A549 (cell line): ENCODE measurements at regions not wholly inside any gene's neighbourhood (a gene's known extent, or its start where the extent isn't known, plus 50 kb on each side); places are given as distances from the start of the nearest gene placed in this dataset.

ENCODE experiments used
- BCL3 ChIP-seq: fragments of >200 bp; sonication (Bioruptor Twin); formaldehyde crosslinking; IDR thresholded peaks from 3 replicates; pipeline ENCODE4 v1.6.1; 2016
- CBX2 ChIP-seq: fragments of 200-600 bp; sonication (generic); IDR thresholded peaks from 2 replicates; pipeline ENCODE4 v1.6.1; 2016; ENCODE audit warnings: low read depth, mild to moderate bottlenecking, borderline replicate concordance
- CTCF ChIP-seq: fragments of >200 bp; sonication (Bioruptor Twin); formaldehyde crosslinking; IDR thresholded peaks from 3 replicates; pipeline ENCODE4 v1.5.1; 2016
- EP300 ChIP-seq, 2 experiments: fragments of >200 bp; sonication (Bioruptor Twin); formaldehyde crosslinking; IDR thresholded peaks; 2 replicates in 1 of 2; 3 replicates in 1 of 2; pipeline ENCODE4 v1.6.1; 2016 to 2017
- JUNB ChIP-seq: fragments of >200 bp; sonication (Bioruptor Twin); formaldehyde crosslinking; IDR thresholded peaks from 2 replicates; pipeline ENCODE4 v1.6.1; 2016
- KDM1A ChIP-seq: fragments of 200-600 bp; sonication (generic); IDR thresholded peaks from 2 replicates; pipeline ENCODE4 v1.6.1; 2016; ENCODE audit warnings: low read depth, mild to moderate bottlenecking
- MAFK ChIP-seq: fragments of 450-650 bp; IDR thresholded peaks from 2 replicates; pipeline ENCODE4 v1.6.1; 2014; ENCODE audit not compliant: partially characterized antibody
- PBX3 ChIP-seq: IDR thresholded peaks from 2 replicates; pipeline ENCODE4 v1.6.1; 2012
- POLR2A ChIP-seq: IDR thresholded peaks from 2 replicates; pipeline ENCODE4 v1.6.1; 2012; ENCODE audit warnings: mild to moderate bottlenecking, low read length
- REST ChIP-seq: fragments of 200-600 bp; sonication (generic); IDR thresholded peaks from 2 replicates; pipeline ENCODE4 v1.6.1; 2016; ENCODE audit warnings: antibody characterized with exemption, mild to moderate bottlenecking, moderate library complexity

GRCh38 chr10:2891073-2891769 lies 176.1 kb upstream of the PFKP start:
- TF ChIP-seq MAFK (no peak), CTCF (no peak), CBX2 (no peak), KDM1A (no peak), PBX3 (no peak), POLR2A (no peak), REST (no peak), EP300 (IDR thresholded peaks at IDR 0.05) (no peak), JUNB (no peak), BCL3 (no peak)
